Thyroid gland (tissue), 4 donors: ENCODE measurements at regions not wholly inside any gene's neighbourhood (a gene's known extent, or its start where the extent isn't known, plus 50 kb on each side); places are given as distances from the start of the nearest gene placed in this dataset.

Source experiments
- DNase-seq, 2 donors: peaks; one replicate each; pipeline ENCODE4 v3.0.0-alpha.2; 2019
- H3K27ac ChIP-seq, 3 donors: fragments of 200-600 bp; sonication (generic); 1 replicate in 2 of 3; 2 replicates in 1 of 3; pipeline ENCODE4 v1.5.1; 2016 to 2019; ENCODE audit warnings: mild to moderate bottlenecking in 1 of 3, moderate library complexity in 1 of 3
- H3K27me3 ChIP-seq: fragments of 200-600 bp; sonication (generic); one replicate; pipeline ENCODE4 v1.5.1; 2019
- H3K36me3 ChIP-seq, 2 donors: fragments of 200-600 bp; sonication (generic); one replicate each; pipeline ENCODE4 v1.5.1; 2016 to 2019
- H3K4me1 ChIP-seq, 2 donors: fragments of 200-600 bp; sonication (generic); one replicate each; pipeline ENCODE4 v1.5.1; 2017 to 2019
- H3K4me3 ChIP-seq, 3 donors: fragments of 200-600 bp; sonication (generic); replicated peaks in 1 of 3; 1 replicate in 2 of 3; 2 replicates in 1 of 3; pipeline ENCODE4 v1.5.1; 2016; ENCODE audit warnings: mild to moderate bottlenecking in 1 of 3
- H3K9me3 ChIP-seq: fragments of 200-600 bp; sonication (generic); one replicate; pipeline ENCODE4 v1.5.1; 2017
- CTCF ChIP-seq, 6 experiments: fragments of 200-600 bp in 3 of 6; fragments of 450-650 bp in 3 of 6; sonication (generic) in 3 of 6; IDR thresholded peaks; one replicate each; pipeline ENCODE4 v1.5.1; 2016 to 2019; ENCODE audit warnings: antibody characterized with exemption in 6 of 6, mild to moderate bottlenecking in 2 of 6, inconsistent platforms in 1 of 6, moderate library complexity in 1 of 6
- POLR2A ChIP-seq, 2 donors: fragments of 450-650 bp; IDR thresholded peaks; one replicate each; pipeline ENCODE4 v1.6.1; 2017; ENCODE audit warnings: antibody characterized with exemption in 2 of 2, mild to moderate bottlenecking in 2 of 2, moderate library complexity in 1 of 2
- WGBS, 2 donors: methylation state at CpG; one replicate each; pipeline ENCODE4 v1.1.5; 2017; 5-methylcytosine and 5-hydroxymethylcytosine counted together
- intact Hi-C: fragments of 100-400 bp; cut with DNase I; formaldehyde crosslinking; loops from one replicate; pipeline ENCODE4 v1.15.1; 2023

GRCh38 chr9:26313108-26313507 lies 579.5 kb downstream of the CAAP1 start:
- TF ChIP-seq CTCF (IDR thresholded peaks at IDR 0.05): no peak
- no peak for TF ChIP-seq POLR2A (IDR thresholded peaks at IDR 0.05)
- WGBS, 2 donors: 89 to 90% methylated on average over 1 of the region's 1 CpG

GRCh38 chr9:26311463-26311995 lies 581.1 kb downstream of the CAAP1 start:
- 90% methylated on average over 2 of the region's 2 CpGs for WGBS, 2 donors

More at GRCh38 chr9:26313108-26313507, 579.5 kb downstream of the CAAP1 start:
- Histone ChIP-seq H3K27ac (no peak overlapping the region), H3K36me3 (no peaks in the 10 kb centered on the region), H3K4me3 (no peak overlapping the region), H3K27me3 (no peaks in the 10 kb centered on the region), H3K9me3 (no peaks in the 10 kb centered on the region), H3K4me1 (no peaks in the 10 kb centered on the region)
- no peak for DNase-seq
- intact Hi-C loops: no loop called here

GRCh38 chr9:26310294-26310693 lies 582.3 kb downstream of the CAAP1 start:
- TF ChIP-seq CTCF (IDR thresholded peaks at IDR 0.05): no peak
- TF ChIP-seq POLR2A (IDR thresholded peaks at IDR 0.05): no peak
- WGBS, 2 donors: 69 to 74% methylated on average over 3 of the region's 3 CpGs

More at GRCh38 chr9:26311463-26311995, 581.1 kb downstream of the CAAP1 start:
- TF ChIP-seq CTCF (IDR thresholded peaks at IDR 0.05) (no peak), POLR2A (IDR thresholded peaks at IDR 0.05) (no peak)
- intact Hi-C loops: no loop called here
- Histone ChIP-seq H3K4me3 (no peak overlapping the region), H3K27ac (no peak overlapping the region), H3K36me3 (no peaks in the 10 kb centered on the region), H3K9me3 (no peaks in the 10 kb centered on the region), H3K27me3 (no peaks in the 10 kb centered on the region), H3K4me1 (no peaks in the 10 kb centered on the region)
- no peak for DNase-seq

GRCh38 chr9:26308328-26308727 lies 584.3 kb downstream of the CAAP1 start:
- 86 to 88% methylated on average over 1 of the region's 1 CpG for WGBS, 2 donors
- TF ChIP-seq CTCF (IDR thresholded peaks at IDR 0.05): no peak
- H3K36me3 ChIP-seq: no peaks in the 10 kb centered on the region
- H3K4me1 ChIP-seq: no peaks in the 10 kb centered on the region
- intact Hi-C loops: no loop called here
- DNase-seq: no peak
- no peak overlapping the region for H3K4me3 ChIP-seq
- H3K27ac ChIP-seq: no peak overlapping the region
- no peaks in the 10 kb centered on the region for H3K27me3 ChIP-seq
- H3K9me3 ChIP-seq: no peaks in the 10 kb centered on the region

More at GRCh38 chr9:26310294-26310693, 582.3 kb downstream of the CAAP1 start:
- Histone ChIP-seq H3K4me1 (no peaks in the 10 kb centered on the region), H3K27ac (no peak overlapping the region), H3K9me3 (no peaks in the 10 kb centered on the region), H3K36me3 (no peaks in the 10 kb centered on the region), H3K27me3 (no peaks in the 10 kb centered on the region), H3K4me3 (no peak overlapping the region)
- intact Hi-C loops: no loop called here
- no peak for DNase-seq

- Histone ChIP-seq H3K4me1 (no peaks in the 10 kb centered on the region), H3K27ac (no peak overlapping the region), H3K4me3 (no peak overlapping the region), H3K9me3 (no peaks in the 10 kb centered on the region), H3K36me3 (no peaks in the 10 kb centered on the region), H3K27me3 (no peaks in the 10 kb centered on the region)
- no peak for TF ChIP-seq CTCF (IDR thresholded peaks at IDR 0.05)
- TF ChIP-seq POLR2A (IDR thresholded peaks at IDR 0.05): no peak
- no peak for DNase-seq
- 95 to 96% methylated on average over 1 of the region's 1 CpG for WGBS, 2 donors
- intact Hi-C loops: no loop called here
These were observed 590.9 kb downstream of the CAAP1 start for GRCh38 chr9:26301659-26302058.
